ENCODE measurements at regions not wholly inside any gene's neighbourhood (a gene's known extent, or its start where the extent isn't known, plus 50 kb on each side); places are given as distances from the start of the nearest gene placed in this dataset.

GRCh38 chr15:73803806-73804205 is 50.7 kb upstream of the INSYN1 start:
- no peak for DNase-seq

DNA sequence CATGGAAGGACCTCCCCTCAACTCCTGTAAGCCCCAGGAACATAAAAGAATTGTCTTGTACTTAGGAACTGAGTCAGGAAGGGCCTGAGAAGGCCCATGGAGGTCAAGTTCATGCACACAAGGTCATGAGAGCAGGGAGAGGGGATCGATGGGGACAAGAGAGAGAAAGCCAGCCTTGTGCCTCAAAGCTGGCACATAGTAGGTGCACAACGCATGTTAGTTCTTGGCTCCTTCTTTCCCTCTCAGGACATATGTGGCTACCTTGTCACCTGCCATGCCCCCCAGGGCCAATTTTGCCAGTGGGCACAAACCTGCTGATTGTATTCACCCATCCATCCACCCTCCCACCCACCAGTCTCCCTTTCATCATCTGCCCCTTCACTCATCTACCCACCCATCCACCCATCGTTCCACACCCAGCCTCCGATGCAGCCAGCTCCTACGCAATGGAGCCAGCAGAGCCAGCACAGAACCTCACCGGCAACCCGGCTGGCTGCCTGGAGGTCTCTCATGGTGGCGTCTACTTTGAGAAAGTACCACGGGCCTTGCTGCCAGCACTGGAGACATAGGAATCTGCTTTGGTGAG is 52.4 kb upstream of the INSYN1 start:
- no peak for DNase-seq

DNA sequence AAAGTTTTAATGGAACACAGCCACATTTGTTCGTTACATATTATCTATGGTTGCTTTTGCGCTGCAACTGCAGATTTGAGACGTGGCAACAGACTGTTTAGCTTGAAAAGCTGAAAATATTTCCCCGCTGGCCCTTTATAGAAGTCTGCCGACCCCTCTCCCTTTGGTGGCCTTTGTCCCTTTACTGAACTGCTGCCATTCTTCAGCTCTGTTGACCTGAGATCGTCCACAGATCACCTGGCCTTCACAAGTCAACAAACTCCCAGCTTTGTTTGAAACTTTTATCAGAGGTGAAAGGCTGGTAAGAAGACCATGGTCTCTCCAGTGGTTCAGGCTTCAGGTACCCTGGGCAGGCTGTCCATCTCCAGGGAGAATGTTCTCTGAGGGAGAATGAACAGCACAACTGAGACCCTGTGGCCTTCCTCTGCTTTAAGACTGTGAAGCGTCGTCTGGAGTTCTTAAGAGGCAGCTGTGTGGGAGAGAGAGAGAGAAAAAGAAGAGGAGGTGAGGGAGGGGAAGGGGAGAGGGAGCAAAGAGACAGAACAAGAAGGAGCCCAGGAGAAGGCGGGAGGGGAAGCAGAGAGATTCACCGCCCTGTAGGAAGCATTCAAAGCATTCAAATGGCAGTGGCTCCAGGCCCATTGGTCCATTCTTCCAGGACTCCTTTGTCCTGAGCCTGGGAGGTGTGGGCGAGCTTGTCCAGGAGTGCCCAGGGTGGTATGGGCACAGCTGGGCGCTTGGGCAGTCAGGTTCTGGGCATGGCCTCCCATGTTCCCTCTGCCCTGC is 53.7 kb upstream of the INSYN1 start:
- DNase-seq: no peak

DNA sequence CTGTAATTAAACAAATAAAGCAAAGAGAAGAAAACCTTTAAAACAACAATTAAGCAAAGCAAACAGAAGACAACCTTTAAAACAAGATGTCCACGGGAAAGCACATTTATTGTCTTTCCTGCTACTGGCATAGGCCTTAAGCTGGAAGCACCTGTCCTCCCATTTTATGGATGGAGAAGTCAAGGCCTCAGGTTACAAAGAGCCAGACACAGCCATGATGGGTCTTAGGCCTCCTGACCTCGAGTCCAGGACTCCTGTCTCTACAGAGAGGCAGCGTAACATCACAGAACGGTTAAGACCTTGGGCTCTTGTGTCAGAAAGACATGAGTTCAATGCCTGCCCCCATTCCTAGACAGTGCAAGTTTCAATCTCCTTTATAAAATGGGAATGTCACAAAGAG is 54.7 kb upstream of the INSYN1 start:
- DNase-seq: peak; percentile 10

DNA sequence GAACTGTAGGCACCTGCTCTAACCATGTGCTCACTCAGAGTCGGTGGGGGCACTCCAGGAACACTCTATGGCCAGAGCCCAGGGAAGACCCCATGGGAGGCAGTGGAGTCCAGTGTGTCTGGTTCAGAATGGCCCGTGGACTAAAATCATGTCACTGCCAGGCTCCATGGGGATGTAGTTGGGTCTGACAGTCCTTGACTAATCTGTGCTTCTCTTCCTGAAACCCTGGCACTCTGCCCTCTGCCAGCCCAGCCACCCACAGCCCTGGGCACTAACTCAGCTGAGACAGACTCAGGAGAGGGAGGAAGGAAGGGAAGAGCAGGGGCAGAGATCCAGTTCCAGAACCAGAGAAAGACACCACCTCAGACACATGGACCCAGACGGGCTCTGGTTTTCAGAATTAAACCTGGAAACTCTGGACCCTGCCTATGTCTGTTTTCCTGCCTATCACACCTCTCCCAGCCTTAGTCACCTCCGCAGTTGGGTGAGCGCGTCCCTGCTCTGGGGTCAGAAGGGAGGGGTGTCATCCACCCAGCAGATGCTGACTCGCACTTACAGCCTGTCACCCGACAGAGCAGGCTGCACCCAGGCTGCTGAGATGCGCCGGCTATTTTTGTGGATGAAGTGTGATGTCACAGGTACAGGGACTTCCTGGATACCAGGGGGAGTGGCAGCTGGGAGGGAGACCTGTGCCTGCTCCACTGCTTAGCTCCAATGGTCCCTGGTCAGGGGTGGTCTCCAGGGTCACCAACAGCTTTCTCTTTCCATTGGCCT is 56.8 kb upstream of the INSYN1 start:
- peak; percentile 7 for DNase-seq

DNA sequence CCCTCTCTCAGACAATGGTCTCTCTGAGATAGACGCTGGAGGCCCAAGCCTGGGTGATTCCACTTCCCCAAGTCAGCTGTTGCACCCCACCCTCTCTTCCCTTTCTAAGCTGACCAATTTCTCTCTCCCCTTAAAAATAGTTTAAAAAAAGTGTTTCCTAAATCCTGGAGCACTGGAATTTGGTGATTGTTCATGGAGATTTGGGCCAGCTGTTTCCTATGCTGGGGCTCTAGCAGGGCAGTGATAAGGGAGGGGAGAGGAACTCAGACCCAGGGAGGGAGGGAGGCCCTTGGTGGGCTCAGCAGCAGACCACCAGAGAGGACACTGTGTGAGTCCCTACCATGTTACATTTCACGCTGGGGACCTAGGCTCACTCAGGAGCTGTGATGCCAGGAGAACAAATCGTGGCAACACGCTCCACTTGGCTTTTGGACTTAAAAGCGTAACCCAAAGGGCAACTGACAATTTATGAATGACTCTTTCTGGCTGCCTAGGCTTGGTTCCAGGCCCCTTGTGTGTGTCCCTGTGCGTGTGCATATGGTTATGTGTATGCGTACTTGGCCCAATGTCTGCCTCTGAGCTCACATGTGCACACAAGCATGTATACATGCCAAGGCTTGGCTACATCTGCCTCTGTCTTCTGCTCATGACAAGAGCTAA is 59.8 kb upstream of the INSYN1 start:
- no peak for DNase-seq

DNA sequence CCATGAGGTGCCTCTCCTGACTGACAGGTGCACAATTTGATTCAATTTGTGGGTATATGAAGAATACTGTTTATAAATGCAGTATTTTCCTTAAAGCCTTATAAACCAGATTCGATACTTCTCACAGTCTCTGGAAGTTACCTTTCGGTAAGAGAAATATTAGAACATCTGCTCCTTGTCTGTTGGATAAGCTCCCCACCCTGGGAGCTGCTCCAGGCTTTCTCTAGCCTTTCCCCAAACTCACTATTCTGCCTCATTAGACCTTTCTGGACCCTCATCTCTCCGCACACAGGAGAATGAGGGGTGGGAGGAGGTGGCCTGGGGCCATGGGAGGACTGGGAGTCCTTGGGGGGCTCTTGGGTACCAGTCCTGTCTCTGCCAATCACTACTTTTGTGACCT is 59.8 kb upstream of the TBC1D21 start:
- DNase-seq: no peak

GRCh38 chr15:73818308-73818985 is 54.9 kb upstream of the TBC1D21 start:
- peak; percentile 15 for DNase-seq

DNA sequence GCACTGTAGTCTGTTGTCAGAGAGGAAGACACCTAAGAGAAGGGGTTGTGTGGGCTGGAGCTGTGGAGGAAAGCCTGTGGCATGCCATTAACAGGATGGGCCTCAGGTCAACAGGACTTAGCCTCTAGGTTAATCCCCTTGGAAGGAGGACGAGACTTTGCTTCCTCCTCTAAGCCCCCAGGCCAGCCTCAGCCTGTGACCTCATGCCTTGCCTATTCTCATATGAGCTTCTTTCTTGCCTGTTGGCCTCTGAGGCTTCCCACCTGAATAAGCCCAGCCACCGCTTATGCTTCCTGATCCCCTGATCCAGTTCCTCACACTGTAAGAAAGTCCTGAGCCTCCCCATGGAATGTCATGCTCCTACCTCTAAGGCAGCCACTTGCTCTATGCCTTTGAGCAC is 52.2 kb upstream of the TBC1D21 start:
- DNase-seq: no peak

DNA sequence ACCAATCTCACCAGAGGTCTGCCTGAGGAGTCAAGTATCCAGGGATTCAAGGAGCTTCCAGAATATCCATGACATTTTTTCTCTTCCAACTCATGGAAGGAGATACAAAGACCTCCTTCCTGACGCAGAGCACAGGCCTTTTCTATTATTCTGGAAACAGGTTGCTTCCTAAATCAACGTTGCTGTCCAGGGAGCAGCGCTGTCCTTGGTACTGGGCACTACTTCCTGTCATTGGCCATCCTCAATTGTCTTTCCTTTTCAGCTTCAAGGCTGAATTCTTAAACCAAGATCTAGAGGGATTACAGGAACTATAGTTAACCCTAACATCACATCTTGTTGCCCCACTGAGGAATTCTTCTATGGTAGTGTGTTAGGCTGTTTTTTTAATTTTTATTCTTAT is 50.4 kb upstream of the TBC1D21 start:
- no peak for DNase-seq

All from NCI-H69 (cell line).